GM06990 (cell line): ENCODE measurements at regions not wholly inside any gene's neighbourhood (a gene's known extent, or its start where the extent isn't known, plus 50 kb on each side); places are given as distances from the start of the nearest gene placed in this dataset.

Source experiments
- DNase-seq: peaks from one replicate; pipeline ENCODE4 v3.0.0-alpha.2; 2011; ENCODE audit not compliant: insufficient read length; ENCODE audit errors: extremely low read depth
- H3K27me3 ChIP-seq: replicated peaks from 2 replicates; pipeline ENCODE4 v1.6.0; 2011; ENCODE audit warnings: low read length; ENCODE audit not compliant: control insufficient read depth, insufficient read depth
- H3K36me3 ChIP-seq: 2 replicates; pipeline ENCODE4 v1.5.1; 2011; ENCODE audit warnings: low read length; ENCODE audit not compliant: control insufficient read depth, insufficient read depth
- H3K4me3 ChIP-seq: replicated peaks from 2 replicates; pipeline ENCODE4 v1.5.1; 2011; ENCODE audit warnings: low read depth, mild to moderate bottlenecking, control low read depth, low read length
- TF ChIP-seq, protein P1 (sequence below): IDR thresholded peaks from 2 replicates; pipeline ENCODE4 v1.5.1; 2011; ENCODE audit warnings: low read length, control low read depth, mild to moderate bottlenecking, inconsistent platforms; ENCODE audit not compliant: insufficient read depth, poor library complexity, severe bottlenecking

DNA sequence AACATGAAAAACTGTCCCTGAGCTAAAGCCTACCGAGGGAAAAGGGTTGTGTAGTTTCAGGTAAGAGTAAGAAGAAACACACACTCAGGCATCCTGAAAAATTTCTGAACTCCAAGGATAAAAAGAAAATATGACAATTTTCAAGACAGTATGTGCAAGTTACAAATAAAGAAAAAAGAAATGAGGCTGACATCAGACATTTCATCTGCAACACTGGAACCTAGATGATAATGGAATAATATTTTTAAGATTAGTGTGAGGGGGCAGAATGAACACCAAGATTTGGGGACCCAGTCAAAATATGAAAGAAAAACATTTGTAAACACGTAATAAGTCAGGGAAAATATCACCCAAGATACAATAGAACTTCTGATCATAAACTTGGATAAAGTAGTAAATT lies 135.9 kb upstream of the PSMD7 start:
- H3K36me3 ChIP-seq: no peaks in the 10 kb centered on the region
- H3K4me3 ChIP-seq: no peak overlapping the region
- no peak for DNase-seq
- H3K27me3 ChIP-seq: no peaks in the 10 kb centered on the region
- TF ChIP-seq, protein P1, sequence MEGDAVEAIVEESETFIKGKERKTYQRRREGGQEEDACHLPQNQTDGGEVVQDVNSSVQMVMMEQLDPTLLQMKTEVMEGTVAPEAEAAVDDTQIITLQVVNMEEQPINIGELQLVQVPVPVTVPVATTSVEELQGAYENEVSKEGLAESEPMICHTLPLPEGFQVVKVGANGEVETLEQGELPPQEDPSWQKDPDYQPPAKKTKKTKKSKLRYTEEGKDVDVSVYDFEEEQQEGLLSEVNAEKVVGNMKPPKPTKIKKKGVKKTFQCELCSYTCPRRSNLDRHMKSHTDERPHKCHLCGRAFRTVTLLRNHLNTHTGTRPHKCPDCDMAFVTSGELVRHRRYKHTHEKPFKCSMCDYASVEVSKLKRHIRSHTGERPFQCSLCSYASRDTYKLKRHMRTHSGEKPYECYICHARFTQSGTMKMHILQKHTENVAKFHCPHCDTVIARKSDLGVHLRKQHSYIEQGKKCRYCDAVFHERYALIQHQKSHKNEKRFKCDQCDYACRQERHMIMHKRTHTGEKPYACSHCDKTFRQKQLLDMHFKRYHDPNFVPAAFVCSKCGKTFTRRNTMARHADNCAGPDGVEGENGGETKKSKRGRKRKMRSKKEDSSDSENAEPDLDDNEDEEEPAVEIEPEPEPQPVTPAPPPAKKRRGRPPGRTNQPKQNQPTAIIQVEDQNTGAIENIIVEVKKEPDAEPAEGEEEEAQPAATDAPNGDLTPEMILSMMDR: no peak

DNA sequence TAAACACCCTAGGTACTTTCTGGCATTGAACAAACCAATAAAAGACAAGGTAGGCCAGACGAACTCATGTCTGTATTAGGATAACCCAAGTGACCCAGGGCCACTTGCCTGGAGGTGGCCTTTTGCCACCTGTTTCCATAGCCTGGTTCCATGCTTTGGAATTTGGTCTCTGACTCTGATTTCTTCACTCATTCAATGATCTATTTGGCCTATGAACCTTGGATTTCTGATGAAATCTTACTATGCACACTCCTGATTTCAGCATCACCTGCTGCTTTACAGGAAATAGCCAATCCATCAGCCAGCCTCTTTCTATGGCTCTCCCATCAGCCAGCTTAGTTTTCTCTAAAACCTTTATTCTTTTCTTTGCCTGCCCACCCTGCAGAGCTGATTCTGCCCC lies 142.8 kb upstream of the PSMD7 start:
- DNase-seq: no peak
- no peaks in the 10 kb centered on the region for H3K27me3 ChIP-seq
- no peak overlapping the region for H3K4me3 ChIP-seq
- TF ChIP-seq, protein P1: no peak
- H3K36me3 ChIP-seq: no peaks in the 10 kb centered on the region

DNA sequence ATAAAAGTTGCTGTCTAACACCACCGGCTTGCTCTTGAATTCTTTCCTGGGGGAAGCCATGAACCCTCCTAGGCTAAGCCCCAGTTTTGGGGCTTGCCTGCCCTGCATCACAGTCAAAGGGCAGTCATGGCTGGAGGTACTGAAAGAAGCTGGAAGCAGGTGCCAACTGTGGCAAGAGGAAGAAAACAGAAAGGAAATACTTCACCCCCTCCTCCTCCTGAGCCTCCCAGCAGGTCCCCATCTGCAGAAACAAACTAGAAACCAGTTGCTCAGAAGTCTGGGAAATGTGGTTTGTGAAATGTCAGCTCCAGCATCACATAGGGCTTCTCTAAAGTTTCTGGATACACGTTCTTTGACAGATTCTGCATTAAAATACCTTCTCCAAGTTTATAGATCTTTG lies 150.0 kb upstream of the PSMD7 start:
- H3K27me3 ChIP-seq: no peaks in the 10 kb centered on the region
- DNase-seq: no peak
- no peak overlapping the region for H3K4me3 ChIP-seq
- H3K36me3 ChIP-seq: no peaks in the 10 kb centered on the region
- TF ChIP-seq, protein P1: no peak

DNA sequence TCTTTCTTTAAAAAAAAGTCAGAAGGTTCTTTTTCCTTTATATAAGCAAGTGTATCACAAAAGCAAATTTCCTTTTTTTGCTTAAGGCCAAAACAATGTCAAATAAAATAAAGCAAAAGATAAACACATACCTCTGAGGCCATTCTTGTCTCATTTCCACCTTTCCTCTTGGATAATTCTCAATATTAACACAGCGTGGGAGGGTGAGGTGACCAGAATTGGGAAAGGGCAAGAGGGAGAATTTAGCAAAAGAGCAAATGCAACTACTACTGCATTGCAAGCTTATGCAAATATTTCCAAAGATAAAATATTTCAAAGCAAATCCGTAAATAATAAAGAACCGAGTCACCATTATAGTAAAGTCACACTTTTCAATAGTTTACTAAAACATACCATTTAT lies 153.4 kb upstream of the PSMD7 start:
- H3K4me3 ChIP-seq: no peak overlapping the region
- no peaks in the 10 kb centered on the region for H3K36me3 ChIP-seq
- DNase-seq: no peak
- no peaks in the 10 kb centered on the region for H3K27me3 ChIP-seq
- TF ChIP-seq, protein P1: no peak

DNA sequence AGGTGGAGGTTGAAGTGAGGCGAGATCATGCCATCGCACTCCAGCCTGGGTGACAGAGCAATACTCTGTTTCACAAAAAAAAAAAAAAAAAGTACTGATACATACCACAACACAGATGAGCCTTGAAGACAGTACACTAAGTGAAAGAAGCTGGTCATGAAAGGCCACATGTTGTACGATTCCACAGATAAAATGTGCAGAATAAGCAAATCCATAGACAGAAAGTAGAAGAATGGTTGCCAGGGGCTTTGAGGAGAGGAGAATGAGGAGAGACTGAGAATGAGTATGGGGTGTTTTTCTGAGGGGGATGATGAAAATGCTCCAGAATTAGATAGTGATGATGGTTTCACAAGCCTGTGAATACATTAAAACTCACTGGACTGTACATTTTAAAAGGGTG lies 155.6 kb upstream of the PSMD7 start:
- DNase-seq: no peak
- H3K27me3 ChIP-seq: no peaks in the 10 kb centered on the region
- TF ChIP-seq, protein P1: no peak

DNA sequence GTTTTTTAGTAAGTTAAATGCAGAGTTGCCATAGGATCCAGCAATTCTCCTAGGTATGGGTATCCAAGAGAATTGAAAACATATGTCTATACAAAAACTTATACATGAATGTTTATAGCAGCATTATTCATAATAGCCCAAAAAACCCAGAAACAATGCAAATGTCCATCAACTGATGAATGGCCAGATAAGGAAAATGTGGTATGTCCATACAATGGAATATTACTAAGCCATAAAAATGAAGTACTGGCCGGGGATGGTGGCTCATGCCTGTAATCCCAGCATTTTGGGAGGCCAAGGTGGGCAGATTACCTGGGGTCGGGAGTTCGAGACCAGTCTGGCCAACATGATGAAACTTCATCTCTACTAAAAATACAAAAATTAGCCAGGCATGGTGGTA lies 156.1 kb upstream of the PSMD7 start:
- Histone ChIP-seq H3K36me3 (no peaks in the 10 kb centered on the region), H3K4me3 (no peak overlapping the region), H3K27me3 (no peaks in the 10 kb centered on the region)
- no peak for DNase-seq
- TF ChIP-seq, protein P1: no peak

More for the DNA sequence above, 155.6 kb upstream of the PSMD7 start:
- Histone ChIP-seq H3K4me3 (no peak overlapping the region), H3K36me3 (no peaks in the 10 kb centered on the region)
